Stromal cell of bone marrow (primary cell): ENCODE measurements at regions not wholly inside any gene's neighbourhood (a gene's known extent, or its start where the extent isn't known, plus 50 kb on each side); places are given as distances from the start of the nearest gene placed in this dataset.
A peak's percentile ranks its signal among the peaks of the same experiment; 100 is the strongest.

Experiments
- DNase-seq: peaks from one replicate; pipeline ENCODE4 v3.0.0-alpha.2; 2012; ENCODE audit warnings: low read depth

GRCh38 chr14:71574976-71575375 is 357.3 kb upstream of the RGS6 start:
- peak; percentile 62 for DNase-seq

- no peak for DNase-seq
Measured at GRCh38 chr14:71576472-71576871, 355.8 kb upstream of the RGS6 start.

GRCh38 chr14:71579331-71579730 is 352.9 kb upstream of the RGS6 start:
- DNase-seq: no peak

- DNase-seq: peak; percentile 18
Measured at GRCh38 chr14:71582705-71583104, 349.5 kb upstream of the RGS6 start.

GRCh38 chr14:71583194-71583593 is 349.0 kb upstream of the RGS6 start:
- DNase-seq: no peak

GRCh38 chr14:71583705-71584104 is 348.5 kb upstream of the RGS6 start:
- DNase-seq: no peak

GRCh38 chr14:71585361-71585760 is 346.9 kb upstream of the RGS6 start:
- no peak for DNase-seq

GRCh38 chr14:71586131-71586897 is 345.9 kb upstream of the RGS6 start:
- DNase-seq: peak; percentile 29

- peak; percentile 41 for DNase-seq
Measured at GRCh38 chr14:71588028-71588427, 344.2 kb upstream of the RGS6 start.

GRCh38 chr14:71588576-71589215 is 343.5 kb upstream of the RGS6 start:
- no peak for DNase-seq

- no peak for DNase-seq
Measured at GRCh38 chr14:71589609-71590008, 342.6 kb upstream of the RGS6 start.

- DNase-seq: no peak
Measured at GRCh38 chr14:71590131-71590530, 342.1 kb upstream of the RGS6 start.

- DNase-seq: no peak
Measured at GRCh38 chr14:71591231-71591630, 341.0 kb upstream of the RGS6 start.

- DNase-seq: peak; percentile 56
Measured at GRCh38 chr14:71591929-71592328, 340.3 kb upstream of the RGS6 start.

- no peak for DNase-seq
Measured at GRCh38 chr14:71592361-71592760, 339.9 kb upstream of the RGS6 start.

- no peak for DNase-seq
Measured at GRCh38 chr14:71593966-71594365, 338.3 kb upstream of the RGS6 start.

GRCh38 chr14:71594821-71595220 is 337.4 kb upstream of the RGS6 start:
- DNase-seq: no peak

- no peak for DNase-seq
Measured at GRCh38 chr14:71595441-71595840, 336.8 kb upstream of the RGS6 start.

- no peak for DNase-seq
Measured at GRCh38 chr14:71597287-71597920, 334.8 kb upstream of the RGS6 start.

- no peak for DNase-seq
Measured at GRCh38 chr14:71597955-71598660, 334.1 kb upstream of the RGS6 start.

GRCh38 chr14:71600309-71600708 is 331.9 kb upstream of the RGS6 start:
- DNase-seq: no peak

GRCh38 chr14:71602524-71602923 is 329.7 kb upstream of the RGS6 start:
- DNase-seq: no peak

GRCh38 chr14:71604231-71604630 is 328.0 kb upstream of the RGS6 start:
- no peak for DNase-seq
